GM18498 (cell line): ENCODE measurements at regions not wholly inside any gene's neighbourhood (a gene's known extent, or its start where the extent isn't known, plus 50 kb on each side); places are given as distances from the start of the nearest gene placed in this dataset.
"Not testable (repeated sequence)": the region's sequence is repeated elsewhere in the genome, so short reads cannot be mapped to it uniquely, and the experiment has no call there.

Experiments used
- ATAC-seq: cut with Tn5 transposase; IDR thresholded peaks from one replicate; pipeline ENCODE4 v1.9.1; 2021; ENCODE audit warnings: mild to moderate bottlenecking, moderate library complexity; ENCODE audit not compliant: unreplicated experiment

DNA sequence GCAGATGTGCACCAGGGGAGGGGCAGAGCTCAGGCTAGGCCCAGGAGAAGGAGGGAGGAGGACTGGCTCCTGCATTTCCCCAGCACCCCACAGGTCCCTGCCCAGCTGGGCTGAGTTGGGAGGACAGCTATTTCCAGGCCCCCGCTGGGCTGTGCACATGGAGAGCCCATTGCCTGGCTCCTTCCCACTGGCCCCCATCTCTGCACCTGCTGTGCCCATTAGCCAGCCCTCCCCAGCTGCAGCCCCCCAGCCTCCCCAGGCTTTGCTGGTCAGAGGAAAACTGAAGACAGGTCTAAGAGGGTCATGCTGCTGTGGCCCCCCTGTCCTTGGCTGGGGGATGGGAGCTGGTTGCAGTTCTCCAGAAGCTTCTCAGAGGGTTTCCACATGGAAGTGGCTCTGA lies 81.8 kb upstream of the SHANK2 start:
- no peak for ATAC-seq

DNA sequence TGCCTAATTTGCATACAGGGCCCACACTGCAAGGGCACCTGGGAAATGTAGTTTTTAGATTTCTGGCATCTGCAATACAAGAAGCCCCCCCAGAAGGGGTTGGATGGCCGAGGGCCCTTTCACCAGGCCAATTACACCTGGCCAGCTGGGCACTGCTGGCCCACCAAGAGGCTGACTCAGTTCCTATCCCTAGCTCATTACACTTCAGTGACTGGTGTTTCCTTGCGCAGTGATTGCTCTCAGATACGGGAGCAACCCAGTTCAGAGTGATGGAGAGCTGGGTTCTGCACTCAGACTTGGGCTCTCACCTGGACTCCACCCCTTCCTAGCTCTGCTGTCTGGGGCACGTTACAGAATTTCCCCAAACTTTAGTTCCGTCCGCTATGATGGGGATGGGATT lies 81.1 kb upstream of the SHANK2 start:
- no peak for ATAC-seq

DNA sequence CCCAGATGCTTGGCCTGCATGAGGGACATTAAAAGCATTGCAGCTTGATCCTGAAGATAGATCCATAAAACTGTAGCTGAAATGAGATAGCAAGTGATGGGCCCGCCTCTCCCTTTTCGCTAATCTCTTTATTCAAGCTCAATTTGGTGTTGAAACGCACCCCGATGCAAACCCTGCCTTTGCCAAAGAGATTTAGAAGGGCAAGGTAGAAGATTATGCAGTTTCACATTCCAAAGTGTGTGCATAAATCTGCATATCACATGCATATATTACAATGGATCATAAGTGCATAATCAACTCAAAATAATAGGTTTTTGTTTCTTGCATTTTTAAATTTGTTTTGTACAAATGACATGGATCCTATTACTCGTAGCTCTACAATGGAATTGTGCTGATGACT lies 80.1 kb upstream of the SHANK2 start:
- ATAC-seq = no peak

DNA sequence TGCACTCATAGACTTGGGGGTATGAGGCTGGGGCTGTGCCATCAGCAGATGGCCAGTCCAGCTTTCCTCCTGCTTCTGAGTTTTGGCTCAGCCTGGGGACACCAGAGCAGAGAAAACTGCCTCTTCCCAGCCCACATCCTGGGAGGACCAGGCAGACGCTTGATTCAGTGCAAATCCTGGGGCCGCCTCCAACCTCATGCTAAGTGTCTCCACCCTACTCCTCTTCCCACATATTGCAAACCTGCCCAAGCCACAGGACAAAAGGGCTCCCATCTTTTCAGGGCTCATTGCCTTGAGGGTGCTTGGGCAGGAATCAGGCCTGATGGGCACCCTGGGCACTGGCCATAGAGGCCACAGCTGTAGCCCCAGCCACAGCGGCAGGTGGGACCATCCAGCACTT lies 79.7 kb upstream of the SHANK2 start:
- ATAC-seq = no peak

DNA sequence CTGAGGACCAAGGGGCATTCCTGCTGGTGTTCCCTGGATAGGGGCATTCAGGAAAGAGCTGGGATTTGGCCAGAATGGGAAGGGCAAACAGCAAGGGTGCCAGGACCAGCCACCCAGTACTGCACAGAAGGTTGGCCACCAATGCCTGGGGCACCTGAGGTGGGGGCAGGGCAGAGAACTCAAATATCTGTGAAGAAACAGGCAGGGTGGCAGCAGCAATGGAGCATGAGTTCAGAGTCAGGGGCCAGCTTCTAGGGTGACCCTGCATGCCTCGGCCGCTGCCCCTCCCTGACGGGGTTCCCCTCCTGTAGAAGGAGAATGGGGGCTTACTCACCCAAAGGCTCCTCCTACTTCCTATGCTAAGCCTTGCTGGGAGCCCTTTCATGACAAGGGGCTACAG lies 79.3 kb upstream of the SHANK2 start:
- no peak for ATAC-seq

DNA sequence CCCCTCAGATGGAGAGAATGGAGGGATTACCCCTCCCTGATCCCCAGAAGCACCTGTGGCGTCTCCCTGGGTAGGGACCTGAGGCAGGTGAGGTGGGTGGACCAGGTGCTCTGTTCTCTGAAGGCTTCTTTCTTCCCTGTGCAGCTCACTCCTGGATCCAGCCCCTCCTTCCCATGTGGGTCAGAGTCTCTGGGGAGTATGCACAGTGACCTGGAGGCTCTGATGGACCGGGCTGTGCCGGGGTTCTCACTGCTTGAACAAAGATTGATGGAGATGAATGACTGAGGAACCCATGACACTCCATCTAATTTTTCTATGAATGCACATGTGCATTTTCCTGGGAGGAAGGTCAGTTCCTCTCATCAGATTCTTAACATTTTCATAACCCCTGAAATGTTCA lies 78.6 kb upstream of the SHANK2 start:
- no peak for ATAC-seq

DNA sequence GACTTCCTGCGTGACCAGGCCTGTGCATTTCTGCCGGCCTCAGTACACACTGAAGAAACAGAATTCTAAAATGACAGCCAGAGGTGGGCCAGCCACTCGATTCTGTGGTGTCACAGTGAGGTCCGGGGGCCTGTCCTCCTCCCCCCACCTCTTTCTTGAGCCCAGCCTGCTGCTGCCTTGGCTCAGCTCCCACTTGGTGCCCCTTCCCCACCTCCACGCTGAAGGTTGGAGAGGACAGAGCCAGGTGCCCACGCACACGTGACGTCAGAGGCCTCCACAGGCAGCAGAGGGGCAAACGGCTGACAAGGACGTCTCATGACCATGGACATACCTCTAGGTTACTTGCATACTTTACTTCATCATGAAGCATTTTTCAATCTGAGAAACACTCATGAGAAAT lies 78.0 kb upstream of the SHANK2 start:
- ATAC-seq = no peak

DNA sequence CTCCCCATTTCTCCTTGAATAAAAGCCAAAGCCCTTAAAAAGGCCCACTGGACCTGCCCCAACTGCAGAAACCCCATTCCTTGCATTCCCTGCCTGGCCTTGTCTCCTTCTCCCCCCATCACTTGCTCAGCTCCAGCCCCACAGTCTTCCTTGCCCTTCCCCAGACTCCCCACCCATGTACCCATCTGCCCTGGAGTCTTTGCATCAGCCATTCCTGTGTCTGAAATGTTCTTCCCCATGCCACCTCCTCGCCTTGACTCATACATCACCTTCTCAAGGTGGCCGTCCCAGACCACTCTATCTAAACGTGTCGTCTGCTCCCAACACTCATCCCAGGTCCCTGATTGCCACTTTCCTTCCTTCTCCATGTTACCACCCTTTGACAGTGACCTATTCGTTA lies 77.4 kb upstream of the SHANK2 start:
- no peak for ATAC-seq

DNA sequence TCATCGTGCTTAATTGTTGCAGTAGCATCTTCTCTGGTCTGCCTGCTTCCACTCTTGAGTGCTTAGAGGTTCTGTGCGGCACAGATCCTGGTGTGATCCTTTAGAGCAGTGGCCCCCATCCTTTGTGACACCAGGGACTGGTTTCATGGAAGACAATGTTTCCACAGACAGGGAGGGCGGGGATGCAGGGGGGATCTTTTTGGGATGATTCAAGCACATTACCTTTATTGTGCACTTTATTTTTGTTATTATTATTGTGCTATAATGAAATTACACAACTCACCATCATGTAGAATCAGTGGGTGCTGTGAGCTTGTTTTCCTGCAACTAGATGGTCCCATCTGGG lies 76.8 kb upstream of the SHANK2 start:
- no peak for ATAC-seq

DNA sequence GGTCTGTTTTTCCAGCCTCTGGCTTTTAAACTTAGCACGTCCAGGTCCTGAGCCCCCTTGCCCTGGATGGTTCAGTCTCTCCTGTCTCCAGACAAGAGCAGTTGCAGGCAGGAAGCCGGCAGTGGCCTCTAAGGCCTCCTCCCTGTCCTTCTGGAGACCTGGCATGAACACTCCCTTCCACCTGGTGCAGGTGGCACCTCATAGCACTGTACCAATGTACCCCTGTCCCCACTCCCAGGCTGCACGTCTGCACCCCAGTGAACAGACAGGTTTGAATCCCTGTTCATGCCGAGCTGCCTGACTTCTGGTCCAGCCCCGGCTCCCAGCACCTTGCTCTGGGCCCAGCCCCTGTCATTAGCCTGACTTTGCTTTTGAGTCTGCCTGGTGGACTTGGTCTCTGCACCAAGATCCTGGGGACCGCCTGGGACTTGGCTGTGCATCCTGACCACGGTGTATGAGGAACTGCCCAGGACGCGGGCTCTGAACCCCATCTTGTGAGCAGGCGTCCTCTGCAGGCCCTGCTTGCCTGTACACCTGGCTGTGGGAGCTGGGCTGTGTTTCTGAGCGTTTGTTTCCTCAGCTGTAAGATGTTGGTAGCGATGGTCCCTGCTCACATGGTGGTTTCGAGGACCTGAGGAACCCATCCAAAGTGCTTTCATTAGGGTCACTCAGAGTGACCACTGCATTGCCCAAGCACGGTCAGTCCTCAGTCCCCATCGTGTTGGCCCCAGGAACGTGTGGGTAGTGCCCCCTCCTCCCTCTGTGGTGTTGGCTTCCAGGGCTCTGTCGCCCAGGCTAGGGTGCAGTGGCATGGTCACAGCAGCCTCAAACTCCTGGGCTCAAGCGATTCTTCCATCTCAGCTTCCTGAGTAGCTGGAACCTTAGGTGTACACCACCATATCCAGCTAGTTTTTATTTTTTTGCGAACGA lies 75.0 kb upstream of the SHANK2 start:
- no peak for ATAC-seq

DNA sequence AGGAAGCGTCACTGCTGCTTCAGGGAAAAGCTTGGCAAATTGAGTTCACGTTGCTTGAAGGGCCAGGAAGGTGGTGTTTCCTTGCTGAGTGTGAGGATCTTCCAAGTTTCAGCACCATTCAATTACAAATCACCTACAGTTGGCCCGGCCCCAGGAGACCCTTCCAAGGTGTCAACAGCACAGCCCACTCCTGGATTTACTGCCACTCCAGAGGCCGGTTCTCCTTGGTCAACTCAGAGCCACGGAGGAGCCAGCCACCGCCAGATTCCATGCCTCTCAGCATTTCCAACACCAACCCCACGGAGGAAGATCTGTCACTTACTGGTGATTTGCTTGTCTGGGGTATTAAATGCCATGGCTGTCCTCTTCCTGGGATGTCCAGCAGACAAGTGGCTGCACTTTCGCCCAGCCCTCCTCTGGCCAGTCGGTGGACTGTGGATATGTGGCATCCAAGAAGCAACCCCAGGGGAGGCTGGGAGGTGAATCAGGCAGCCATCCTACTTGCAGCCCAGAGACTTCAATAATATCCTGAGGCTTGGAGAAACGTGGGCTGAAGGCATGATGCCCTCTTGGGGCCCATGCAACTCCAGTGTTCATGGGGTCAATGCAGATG lies 74.1 kb upstream of the SHANK2 start:
- ATAC-seq = no peak

DNA sequence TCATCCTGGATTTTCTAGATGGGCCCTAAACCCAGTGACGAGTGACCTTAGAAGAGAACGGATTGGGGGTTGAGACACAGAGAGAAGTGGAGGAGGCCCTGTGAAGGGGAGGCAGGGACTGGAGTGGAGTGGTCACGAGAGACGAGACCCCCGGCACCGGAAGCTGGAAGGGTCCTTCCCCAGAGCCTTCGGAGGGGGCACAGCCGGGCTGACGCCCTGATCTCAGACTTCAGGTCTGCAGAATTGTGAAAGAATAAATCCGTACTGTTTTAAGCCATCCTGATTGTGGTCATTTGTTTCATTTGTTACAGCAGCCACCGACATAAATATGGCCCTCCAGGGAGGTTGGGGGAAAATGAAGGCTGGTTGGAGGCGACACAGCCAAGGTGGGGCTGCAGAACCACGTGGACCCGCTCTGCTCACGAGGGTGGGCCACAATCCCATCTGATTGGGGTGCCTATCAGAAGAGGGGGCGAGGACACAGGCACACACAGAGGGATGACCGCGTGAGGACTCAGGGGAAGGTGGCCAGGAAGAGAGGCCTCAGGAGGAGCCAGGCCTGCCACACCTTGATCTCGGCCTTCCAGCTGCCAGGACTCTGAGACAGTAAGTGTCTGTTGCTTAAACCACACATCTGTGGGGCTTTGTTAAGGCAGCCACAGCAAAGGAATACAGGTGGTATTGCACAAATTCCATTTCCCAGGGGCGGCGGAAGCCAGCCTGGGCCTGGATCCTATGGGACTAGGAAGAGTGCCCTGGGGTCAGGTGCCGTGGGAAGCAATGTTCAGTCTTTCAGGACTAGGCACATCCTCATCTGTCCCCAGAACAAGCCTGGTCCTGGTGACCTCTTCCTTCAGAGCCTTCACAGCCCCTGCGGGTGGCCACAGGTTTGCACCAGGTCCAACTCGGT lies 73.3 kb upstream of the SHANK2 start:
- ATAC-seq = no peak

DNA sequence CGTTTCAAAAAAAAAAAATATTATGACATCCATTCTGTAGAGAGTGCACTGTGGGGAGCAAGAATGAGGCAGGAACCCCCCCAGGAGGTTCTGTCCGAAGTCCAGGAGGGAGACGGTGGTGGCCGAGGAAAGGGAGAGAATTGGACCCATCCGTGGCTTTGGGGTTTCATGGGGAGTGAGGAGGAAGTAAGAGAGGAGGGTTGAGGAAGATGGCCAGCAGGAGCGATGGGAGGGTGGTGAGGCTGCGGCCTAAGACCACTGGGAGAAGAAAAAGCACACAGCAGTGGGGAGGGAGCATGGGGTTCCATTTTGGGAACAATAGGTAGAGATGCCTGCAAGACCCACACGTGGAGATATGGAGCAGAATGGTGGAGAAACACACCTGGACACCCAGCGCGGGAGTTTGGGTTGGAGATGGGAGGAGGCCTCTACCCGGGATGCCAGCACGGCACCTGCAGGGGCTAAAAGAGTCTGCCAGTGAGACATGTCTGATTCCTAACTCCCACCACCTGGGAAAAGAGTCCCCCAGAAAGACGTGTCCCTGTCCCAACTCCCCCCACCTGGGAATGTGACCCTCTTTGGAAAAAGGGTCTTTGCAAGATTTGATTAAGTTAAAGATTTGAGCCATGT lies 72.5 kb upstream of the SHANK2 start:
- ATAC-seq = no peak

DNA sequence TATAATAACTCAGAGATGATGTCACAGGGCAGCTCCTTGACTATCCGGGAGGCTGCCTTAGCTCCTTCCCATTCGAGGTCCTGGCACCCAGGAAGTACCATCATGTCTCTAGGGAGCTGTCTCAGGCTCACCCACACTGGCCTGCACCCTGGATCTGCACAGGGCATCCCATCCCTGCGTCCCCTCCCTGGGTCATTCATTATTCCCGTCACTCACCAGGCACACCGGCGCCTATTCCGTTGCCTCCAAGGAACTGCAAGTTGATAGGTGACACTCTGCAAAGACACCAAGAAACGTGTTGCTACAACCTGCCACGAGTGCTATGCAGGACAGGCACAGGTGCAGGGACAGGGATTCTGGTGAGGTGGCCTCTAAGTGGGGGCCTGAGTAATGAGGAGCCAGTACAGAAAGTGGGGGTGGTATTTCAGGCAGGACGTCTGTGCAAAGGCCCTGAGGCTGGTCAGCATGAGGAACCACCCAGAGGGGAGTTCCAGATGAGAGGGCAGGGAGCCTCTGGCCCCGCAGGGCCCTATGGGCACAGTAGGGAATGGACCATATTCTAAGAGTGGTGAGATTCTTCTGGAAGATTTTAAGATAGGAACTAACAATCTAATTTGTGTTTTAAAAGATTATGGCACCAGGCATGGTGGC lies 71.6 kb upstream of the SHANK2 start:
- no peak for ATAC-seq

DNA sequence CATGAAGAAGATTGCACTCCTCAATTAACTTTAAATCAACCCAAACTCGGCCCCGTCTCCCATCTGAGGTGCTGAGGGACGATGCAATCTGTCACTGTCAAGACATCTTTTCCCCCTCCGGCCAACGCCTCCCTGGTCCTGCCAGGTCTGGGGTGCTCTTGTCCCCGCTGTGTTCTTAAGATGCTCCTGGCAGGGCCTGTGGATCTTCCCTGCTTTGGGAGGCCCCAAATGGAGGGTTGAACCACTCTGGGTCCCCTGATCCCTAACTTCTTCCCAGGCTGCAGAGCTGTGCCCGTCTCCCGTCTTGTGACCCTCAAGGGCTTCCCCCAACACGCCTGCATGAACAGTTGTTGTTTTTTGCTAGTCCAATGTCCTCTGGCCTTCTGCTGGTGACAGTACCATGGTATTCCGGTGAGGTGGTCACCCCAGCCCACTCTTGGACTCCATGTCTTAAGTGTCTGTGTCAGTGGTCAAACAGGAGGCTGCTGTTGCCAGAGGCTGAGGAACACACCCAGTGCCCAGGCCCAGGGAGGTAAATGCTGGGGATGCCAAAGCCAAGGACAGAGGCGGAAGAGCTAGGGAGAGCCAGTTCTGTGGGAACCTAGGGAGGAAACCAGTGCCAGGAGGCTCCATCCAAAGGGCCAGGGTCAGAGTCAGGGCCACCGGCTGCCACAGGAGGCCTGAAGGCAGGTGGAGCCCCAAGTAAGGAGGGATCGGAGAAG lies 70.6 kb upstream of the SHANK2 start:
- no peak for ATAC-seq

DNA sequence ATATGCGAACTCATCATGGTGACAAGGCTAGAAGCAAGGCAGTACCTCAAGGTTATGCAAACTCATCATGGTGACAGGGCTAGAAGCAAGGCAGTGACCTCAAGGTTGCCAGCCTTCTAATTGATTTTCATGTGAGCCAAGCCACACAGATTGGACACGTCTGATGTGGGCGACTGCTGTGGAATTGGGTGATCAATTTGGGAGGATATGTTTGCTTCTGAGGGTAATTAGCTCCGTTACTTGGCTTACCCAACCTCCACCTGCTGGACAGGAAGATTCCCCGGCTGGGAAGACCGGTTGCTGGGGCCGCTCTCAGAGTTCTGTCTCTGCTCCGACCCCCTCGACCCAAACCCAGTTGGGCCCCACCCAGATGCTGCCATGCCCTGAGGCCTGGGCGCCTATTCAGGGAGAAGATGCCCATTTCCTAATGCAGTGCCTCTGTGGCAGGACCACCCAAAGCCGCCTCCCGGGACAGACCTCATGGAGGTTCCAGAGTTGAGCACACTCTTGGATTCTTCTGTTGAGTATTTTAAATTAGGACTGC lies 69.9 kb upstream of the SHANK2 start:
- ATAC-seq = no peak

DNA sequence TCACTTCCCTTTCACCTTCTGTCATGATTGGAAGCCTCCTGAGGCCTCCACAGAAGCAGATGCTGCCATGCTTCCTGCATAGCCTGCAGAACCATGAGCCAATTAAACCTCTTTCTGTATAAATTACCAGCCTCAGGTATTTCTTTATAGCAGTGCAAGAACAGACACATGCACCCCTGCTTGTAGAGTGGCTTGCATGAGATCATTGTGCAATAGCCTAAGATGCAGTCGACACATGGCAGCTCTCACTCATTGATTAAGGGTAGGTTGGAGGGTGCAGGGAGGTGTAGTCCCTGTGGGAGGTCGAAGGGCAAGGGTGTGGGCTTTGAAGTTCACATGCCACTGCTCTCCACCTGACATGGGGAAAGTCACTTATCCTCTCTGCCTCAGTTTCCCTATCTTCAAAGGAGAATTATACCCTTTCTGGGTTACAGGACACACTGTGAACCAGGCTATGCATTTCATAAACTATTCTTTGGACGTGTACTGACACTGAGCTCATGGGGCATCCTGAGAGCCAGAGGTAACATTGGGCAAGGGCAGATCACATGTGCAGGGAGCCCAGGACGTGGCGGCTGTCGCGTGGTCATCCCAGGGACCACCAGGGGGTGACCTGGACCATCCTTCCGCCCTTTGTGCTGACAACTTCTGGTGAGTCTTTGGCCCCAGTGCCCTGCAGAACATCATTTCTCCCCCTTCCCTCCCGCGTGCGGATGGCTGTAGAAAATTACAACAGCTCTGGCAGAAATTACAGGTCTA lies 69.2 kb upstream of the SHANK2 start:
- ATAC-seq = no peak

DNA sequence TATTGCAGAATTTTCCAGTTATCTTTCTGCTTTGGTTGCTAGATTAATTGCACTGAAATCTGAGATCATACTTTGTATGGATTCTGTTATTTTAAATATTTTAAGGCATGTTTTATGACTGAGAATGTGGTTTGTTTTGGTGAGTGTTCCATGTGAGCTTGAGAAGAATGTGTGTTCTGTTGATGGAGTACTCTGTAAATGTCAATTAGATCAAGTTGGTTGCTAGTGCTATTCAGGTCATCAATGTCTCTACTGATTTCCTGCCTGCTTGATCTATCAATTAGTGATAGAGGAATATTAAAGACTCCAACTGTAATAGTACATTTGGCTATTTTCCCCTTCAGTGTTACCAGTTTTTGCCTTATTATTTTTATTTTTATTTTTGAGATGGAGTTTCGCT lies 64.3 kb upstream of the SHANK2 start:
- no peak for ATAC-seq

DNA sequence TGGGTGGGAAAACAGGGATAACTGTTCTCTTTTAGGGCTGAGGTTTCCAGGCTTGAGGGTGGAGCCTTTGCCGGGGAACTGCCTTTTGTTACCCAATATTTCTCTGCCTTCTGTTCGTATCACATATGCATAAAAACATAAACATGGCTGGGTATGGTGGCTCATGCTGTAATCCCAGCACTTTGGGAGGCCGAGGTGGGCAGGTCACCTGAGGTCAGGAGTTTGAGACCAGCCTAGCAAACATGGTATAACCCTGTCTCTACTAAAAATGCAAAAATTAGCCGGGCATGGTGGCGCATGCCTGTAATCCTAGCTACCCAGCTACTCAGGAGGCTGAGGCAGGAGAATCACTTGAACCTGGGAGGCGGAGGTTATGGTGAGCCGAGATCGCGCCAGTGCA lies 60.2 kb upstream of the SHANK2 start:
- not testable (repeated sequence) for ATAC-seq
